ENCODE measurements at regions not wholly inside any gene's neighbourhood (a gene's known extent, or its start where the extent isn't known, plus 50 kb on each side); places are given as distances from the start of the nearest gene placed in this dataset.

DNA sequence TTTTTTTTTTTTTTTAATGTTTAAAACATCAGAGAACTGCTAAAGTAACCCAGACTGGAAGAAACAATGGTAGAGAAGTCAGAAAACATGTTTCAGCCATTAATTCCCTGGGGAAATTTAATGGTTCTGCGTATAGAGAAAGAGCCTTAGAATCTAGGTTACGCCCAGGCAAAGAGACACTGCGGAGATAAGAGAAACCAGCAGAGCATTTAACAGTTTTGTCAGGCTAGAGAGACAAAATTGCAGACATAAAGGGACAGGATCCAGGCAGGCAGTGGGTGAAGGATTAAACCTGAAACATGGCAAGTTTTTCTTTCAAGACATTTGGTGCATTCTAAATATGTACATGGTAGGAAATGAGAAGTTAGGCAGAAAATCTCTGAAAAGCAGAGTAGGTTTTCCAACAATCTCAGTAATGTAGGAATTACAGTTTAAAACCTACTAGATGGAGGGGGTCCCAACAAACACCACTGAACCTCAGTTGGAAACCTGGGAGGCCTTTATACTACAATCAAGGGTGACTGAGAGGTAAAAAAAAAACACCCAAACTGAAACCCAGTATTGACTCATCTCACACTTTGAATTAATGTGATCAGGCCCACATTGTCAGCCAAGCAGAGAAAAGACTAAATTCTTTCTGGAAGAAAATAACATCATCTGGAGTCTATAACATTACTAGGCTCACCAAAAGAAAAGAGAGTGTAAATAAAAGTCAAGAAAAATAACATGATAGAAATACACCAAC, 254.2 kb upstream of the NWD2 start:
- Mint-ChIP-seq H3K36me3 (ENCODE audit: insufficient read depth) (no peaks in the 10 kb centered on the region), H3K4me3 (ENCODE audit: low read depth) (no peak overlapping the region)

DNA sequence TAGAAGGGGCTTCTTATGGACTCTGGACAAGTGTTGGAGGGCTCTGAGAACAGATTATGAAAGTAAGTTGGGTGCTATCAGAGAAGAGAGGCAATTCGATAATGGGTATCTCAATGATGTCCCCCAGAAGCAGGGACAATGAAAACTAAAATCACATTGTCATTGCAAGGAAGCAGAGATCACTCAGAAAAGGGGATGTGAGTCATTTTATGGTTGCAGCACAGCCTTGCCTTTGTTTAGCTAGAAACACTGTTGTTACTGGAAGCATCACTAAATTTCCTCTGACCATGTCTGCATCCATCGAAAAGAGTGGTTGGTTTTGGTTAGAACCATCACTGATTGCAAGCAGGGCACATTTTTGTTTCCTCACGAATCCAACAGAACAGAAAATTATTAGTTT, 246.8 kb upstream of the NWD2 start:
- TF ChIP-seq, protein P1, sequence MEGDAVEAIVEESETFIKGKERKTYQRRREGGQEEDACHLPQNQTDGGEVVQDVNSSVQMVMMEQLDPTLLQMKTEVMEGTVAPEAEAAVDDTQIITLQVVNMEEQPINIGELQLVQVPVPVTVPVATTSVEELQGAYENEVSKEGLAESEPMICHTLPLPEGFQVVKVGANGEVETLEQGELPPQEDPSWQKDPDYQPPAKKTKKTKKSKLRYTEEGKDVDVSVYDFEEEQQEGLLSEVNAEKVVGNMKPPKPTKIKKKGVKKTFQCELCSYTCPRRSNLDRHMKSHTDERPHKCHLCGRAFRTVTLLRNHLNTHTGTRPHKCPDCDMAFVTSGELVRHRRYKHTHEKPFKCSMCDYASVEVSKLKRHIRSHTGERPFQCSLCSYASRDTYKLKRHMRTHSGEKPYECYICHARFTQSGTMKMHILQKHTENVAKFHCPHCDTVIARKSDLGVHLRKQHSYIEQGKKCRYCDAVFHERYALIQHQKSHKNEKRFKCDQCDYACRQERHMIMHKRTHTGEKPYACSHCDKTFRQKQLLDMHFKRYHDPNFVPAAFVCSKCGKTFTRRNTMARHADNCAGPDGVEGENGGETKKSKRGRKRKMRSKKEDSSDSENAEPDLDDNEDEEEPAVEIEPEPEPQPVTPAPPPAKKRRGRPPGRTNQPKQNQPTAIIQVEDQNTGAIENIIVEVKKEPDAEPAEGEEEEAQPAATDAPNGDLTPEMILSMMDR (IDR thresholded peaks at IDR 0.05; ENCODE audit: unreplicated experiment) = no peak
- no peaks in the 10 kb centered on the region for H3K27me3 Mint-ChIP-seq
- H3K4me1 Mint-ChIP-seq (ENCODE audit: low read depth) = no peaks in the 10 kb centered on the region
- H3K36me3 Mint-ChIP-seq (ENCODE audit: insufficient read depth) = no peaks in the 10 kb centered on the region
- DNase-seq (ENCODE audit: low spot score, unreplicated experiment) = no peak
- no peak overlapping the region for H3K27ac Mint-ChIP-seq
- no peaks in the 10 kb centered on the region for H3K9me3 Mint-ChIP-seq (ENCODE audit: low read depth)
- no peak overlapping the region for H3K4me3 Mint-ChIP-seq (ENCODE audit: low read depth)

More for the DNA sequence above, 254.2 kb upstream of the NWD2 start:
- H3K4me1 Mint-ChIP-seq (ENCODE audit: low read depth) = no peaks in the 10 kb centered on the region
- TF ChIP-seq, protein P1 (IDR thresholded peaks at IDR 0.05; ENCODE audit: unreplicated experiment) = no peak
- H3K27ac Mint-ChIP-seq = no peak overlapping the region
- no peak for DNase-seq (ENCODE audit: low spot score, unreplicated experiment)
- H3K9me3 Mint-ChIP-seq (ENCODE audit: low read depth) = peaks cover 4% of the 10 kb centered on the region
- no peaks in the 10 kb centered on the region for H3K27me3 Mint-ChIP-seq

DNA sequence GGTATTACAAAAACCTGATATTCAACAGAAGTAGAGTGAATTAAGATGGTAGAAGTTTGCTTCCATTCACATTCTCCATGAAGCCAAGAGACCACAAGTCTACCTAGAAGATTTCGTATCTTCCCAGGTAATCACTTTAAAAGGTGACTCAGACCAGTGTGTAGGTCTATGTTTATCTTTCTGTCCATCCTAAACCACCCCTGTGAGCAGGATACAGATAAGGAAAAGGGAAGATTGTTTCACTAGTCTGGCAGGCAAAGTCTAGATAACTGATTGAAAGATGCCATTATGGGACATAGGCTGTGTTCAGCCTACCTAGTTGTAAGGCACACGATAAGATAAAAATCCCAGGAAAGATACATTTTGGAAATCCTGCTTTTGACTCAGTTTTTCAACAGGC, 244.3 kb upstream of the NWD2 start:
- H3K4me3 Mint-ChIP-seq (ENCODE audit: low read depth) = no peak overlapping the region
- H3K9me3 Mint-ChIP-seq (ENCODE audit: low read depth) = peaks cover 10% of the 10 kb centered on the region
- TF ChIP-seq, protein P1 (IDR thresholded peaks at IDR 0.05; ENCODE audit: unreplicated experiment) = no peak
- no peak overlapping the region for H3K27ac Mint-ChIP-seq
- H3K36me3 Mint-ChIP-seq (ENCODE audit: insufficient read depth) = no peaks in the 10 kb centered on the region
- no peaks in the 10 kb centered on the region for H3K27me3 Mint-ChIP-seq
- no peaks in the 10 kb centered on the region for H3K4me1 Mint-ChIP-seq (ENCODE audit: low read depth)
- no peak for DNase-seq (ENCODE audit: low spot score, unreplicated experiment)

DNA sequence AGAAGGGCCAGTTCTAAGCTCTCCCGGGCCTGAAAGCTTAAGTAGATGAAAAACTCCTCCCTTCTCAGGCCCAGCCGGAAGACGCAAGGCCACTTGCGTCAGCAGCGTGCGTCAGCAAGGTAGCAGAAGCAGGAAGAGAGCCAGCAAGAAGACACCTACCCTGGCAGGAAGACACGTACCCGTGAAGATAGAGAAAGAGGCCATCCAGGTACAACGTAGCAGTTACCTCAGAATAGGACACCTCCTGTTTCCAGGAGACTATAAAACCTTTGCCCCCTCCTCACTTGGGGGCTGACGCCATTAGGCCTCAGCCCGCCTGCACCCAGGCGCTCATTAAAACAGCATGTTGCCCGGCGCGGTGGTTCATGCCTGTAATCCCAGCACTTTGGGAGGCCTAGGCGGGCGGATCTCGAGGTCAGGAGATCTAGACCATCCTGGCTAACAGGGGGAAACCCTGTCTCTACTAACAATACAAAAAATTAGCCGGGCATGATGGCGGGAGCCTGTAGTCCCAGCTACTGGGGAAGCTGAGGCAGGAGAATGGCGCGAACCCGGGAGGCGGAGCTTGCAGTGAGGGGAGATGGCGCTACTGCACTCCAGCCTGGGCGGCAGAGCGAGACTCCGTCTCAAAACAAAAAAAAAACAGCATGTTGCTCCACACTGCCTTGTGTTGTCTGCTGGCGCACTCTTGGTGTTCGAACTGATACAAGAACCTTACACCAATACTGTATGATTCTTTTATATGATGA, 242.7 kb upstream of the NWD2 start:
- Mint-ChIP-seq H3K27me3 (no peaks in the 10 kb centered on the region), H3K4me1 (ENCODE audit: low read depth) (no peaks in the 10 kb centered on the region), H3K27ac (no peak overlapping the region), H3K36me3 (ENCODE audit: insufficient read depth) (no peaks in the 10 kb centered on the region), H3K4me3 (ENCODE audit: low read depth) (no peak overlapping the region), H3K9me3 (ENCODE audit: low read depth) (peaks cover 16% of the 10 kb centered on the region)
- TF ChIP-seq, protein P1 (IDR thresholded peaks at IDR 0.05; ENCODE audit: unreplicated experiment) = no peak
- DNase-seq (ENCODE audit: low spot score, unreplicated experiment) = no peak

DNA sequence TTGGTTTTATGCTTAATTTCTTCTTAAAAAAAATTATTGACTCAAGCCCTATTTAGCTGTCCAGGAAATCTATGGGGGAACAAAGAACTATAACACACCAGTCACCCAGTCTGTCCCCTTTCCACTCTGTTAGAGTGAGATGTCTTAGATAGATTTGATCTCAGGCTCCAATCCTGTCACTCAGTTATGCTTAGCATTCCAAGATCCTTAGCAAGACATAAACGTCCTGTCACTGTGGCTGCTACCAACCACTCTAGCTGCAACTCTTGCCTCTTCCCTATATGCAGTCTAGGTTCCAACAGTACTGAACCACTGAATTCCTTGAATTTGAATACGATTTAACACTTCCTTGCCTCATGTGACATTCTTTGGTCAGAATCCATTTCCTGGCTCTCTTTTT, 241.9 kb upstream of the NWD2 start:
- TF ChIP-seq, protein P1 (IDR thresholded peaks at IDR 0.05; ENCODE audit: unreplicated experiment) = no peak
- H3K4me3 Mint-ChIP-seq (ENCODE audit: low read depth) = no peak overlapping the region
- no peak overlapping the region for H3K27ac Mint-ChIP-seq
- peaks cover 16% of the 10 kb centered on the region for H3K9me3 Mint-ChIP-seq (ENCODE audit: low read depth)
- no peaks in the 10 kb centered on the region for H3K27me3 Mint-ChIP-seq
- DNase-seq (ENCODE audit: low spot score, unreplicated experiment) = no peak
- no peaks in the 10 kb centered on the region for H3K36me3 Mint-ChIP-seq (ENCODE audit: insufficient read depth)
- no peaks in the 10 kb centered on the region for H3K4me1 Mint-ChIP-seq (ENCODE audit: low read depth)
